HG02981 (cell line): ENCODE measurements at regions not wholly inside any gene's neighbourhood (a gene's known extent, or its start where the extent isn't known, plus 50 kb on each side); places are given as distances from the start of the nearest gene placed in this dataset.
"Not testable (repeated sequence)": the region's sequence is repeated elsewhere in the genome, so short reads cannot be mapped to it uniquely, and the experiment has no call there.

ENCODE experiments used
- ATAC-seq: cut with Tn5 transposase; IDR thresholded peaks from one replicate; pipeline ENCODE4 v1.9.1; 2021; ENCODE audit warnings: mild to moderate bottlenecking, moderate library complexity; ENCODE audit not compliant: unreplicated experiment

- no peak for ATAC-seq
These were observed 183.3 kb upstream of the JUN start for GRCh38 chr1:58966917-58967740.

- peak; percentile 82 for ATAC-seq
These were observed 184.6 kb upstream of the JUN start for GRCh38 chr1:58968360-58968952.

GRCh38 chr1:58969176-58969575 is 185.3 kb upstream of the JUN start:
- not testable (repeated sequence) for ATAC-seq

DNA sequence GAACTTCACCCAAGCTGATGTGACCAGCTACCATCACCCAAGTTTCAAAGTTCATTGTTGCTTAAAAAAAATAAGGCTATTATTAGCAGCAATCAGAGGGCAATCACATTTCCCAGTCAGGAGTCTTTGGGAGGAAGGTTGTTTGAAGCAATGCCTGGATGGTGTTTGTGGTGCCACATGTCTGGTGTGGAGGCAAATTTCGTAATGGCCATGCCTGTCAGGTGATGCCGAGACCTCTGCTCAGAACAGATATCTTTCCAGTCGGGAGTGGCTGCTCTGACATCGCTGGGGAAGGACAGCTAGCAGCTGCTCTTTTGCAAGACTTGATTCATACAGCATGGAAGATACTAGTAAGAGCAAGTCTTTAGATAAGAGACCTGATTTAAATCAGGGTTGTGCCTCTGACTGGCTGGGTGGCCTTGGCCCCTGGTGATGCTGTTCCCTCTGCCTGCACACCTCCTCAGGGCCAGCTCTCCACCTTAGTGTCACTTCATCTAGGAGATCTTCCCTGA is 187.8 kb upstream of the JUN start:
- no peak for ATAC-seq

- ATAC-seq, result no peak
These were observed 192.0 kb upstream of the JUN start for GRCh38 chr1:58975888-58976287.

GRCh38 chr1:58976294-58976693 is 192.4 kb upstream of the JUN start:
- no peak for ATAC-seq

GRCh38 chr1:58977598-58977997 is 193.8 kb upstream of the JUN start:
- ATAC-seq, result no peak

DNA sequence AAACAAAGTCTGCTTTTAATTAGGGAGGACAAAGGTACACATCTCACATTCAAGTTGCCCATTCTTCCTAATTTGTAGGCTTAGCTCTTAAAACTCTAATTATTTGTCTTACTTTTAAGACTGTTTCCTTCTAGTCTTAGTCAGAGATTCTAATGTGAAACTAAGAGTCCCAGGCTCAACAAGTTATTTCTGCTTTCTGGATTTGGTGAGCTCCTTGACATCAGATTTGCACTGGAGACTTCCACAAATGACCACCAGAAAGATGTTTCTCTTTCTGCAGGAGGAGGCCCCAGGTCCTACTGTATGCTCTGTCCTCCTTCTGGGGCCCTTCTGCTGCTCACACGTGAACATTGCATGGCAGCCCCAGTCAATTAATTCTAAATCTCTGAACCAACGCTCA is 194.2 kb upstream of the JUN start:
- no peak for ATAC-seq

- no peak for ATAC-seq
These were observed 195.2 kb upstream of the JUN start for GRCh38 chr1:58979086-58979485.

- ATAC-seq, result no peak
These were observed 195.8 kb upstream of the JUN start for GRCh38 chr1:58979677-58980076.

GRCh38 chr1:58981392-58981791 is 197.5 kb upstream of the JUN start:
- ATAC-seq, result no peak

- no peak for ATAC-seq
These were observed 198.6 kb upstream of the JUN start for GRCh38 chr1:58982259-58982998.

DNA sequence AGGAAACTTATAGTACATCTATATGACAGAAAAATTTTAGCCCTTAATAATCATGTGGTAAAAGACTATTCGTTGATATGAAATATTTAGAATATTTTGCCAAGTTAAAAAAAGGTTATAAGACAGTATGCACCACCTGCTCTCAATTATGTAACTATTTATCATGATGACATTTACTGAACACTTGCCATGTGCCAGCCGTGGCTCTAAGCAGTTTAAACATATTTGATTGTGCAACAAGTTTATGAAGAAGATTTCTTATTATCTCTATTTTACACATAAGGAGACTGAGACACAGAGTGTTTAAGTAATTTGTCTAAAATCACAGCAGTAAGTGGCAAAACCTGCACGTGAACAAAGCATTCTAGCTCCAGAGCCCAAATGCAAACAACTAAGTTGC is 199.3 kb upstream of the JUN start:
- no peak for ATAC-seq

- ATAC-seq, result no peak
These were observed 199.9 kb upstream of the JUN start for GRCh38 chr1:58983633-58984245.

GRCh38 chr1:58986996-58987767 is 203.3 kb upstream of the JUN start:
- ATAC-seq, result no peak

DNA sequence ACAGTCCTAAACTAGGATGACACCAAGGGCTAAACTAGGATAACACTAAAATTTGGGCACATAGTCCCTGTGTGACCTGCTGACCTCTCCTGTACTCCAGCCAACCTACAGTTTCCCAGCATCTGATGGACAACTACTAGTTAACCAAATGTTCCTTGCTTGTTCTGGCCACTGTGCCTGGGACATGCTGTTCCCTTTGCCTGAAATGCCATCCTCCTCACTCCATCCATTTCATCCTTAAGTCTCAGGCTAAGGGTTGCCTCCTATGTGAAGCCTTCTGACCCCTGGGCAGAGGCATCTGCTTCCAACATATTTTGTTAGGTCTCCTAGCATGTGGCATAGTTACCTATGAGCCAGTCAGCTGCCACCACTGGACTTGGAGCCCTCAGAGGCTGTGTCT is 204.9 kb upstream of the JUN start:
- no peak for ATAC-seq

- ATAC-seq, result no peak
These were observed 206.0 kb upstream of the JUN start for GRCh38 chr1:58989845-58990244.

DNA sequence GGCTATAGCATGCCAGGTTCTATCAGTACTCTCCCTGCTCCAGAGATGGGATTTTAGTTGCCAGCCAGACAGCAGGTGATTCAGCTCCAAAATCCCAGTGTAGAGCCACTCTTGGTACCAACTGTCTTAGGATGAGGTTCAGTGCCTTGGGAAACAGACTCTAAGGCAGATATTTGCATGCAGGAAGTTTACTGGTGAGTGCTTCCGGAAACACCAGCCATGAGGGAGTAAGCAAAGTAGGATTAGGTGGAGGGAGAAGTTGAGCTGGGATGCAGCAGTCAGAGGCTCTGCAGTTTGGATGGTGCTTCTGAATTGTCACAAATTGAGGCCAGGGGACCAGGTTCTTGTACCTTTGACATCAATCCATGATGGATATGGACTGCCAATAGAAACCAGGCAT is 207.5 kb upstream of the JUN start:
- no peak for ATAC-seq

DNA sequence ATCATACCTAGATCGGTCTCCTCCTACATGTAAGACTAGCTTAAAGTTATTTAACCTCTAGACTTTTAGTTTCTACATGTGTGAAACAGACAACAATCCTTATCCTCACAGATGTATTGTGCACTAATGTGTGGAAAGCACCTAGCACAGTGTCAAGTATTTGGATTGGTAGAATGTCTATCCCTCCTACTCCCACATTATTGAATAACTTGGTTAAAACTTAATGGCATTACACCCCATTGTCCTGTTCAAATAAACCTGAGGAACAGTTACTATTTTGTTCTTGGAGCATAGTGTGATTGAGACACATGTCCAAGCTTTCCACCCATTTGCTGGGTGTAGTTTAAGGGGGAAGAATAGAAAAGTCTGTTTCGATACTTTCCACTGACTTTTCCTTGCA is 208.8 kb upstream of the JUN start:
- no peak for ATAC-seq

- ATAC-seq, result no peak
These were observed 209.6 kb upstream of the JUN start for GRCh38 chr1:58993403-58993802.

DNA sequence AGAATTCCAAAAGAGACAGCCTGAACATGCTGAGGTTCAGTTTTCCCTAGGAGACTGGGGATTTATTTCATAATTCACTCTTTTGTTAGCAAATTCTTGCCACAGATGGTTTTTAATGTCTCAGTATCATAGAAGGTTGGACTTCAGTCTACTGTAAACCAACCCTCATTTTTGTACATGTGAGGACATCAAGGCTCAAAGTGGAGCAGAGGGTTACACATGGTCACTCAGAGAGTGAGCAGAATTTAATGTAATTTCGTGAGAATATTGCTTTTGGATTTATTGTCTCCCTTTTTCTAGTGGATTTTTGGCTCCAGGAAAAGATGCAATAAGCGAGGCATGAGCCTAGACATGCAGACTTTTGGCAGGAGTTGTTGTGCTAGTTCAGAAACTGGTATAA is 210.8 kb upstream of the JUN start:
- no peak for ATAC-seq
